ENCODE measurements at regions not wholly inside any gene's neighbourhood (a gene's known extent, or its start where the extent isn't known, plus 50 kb on each side); places are given as distances from the start of the nearest gene placed in this dataset.

DNA sequence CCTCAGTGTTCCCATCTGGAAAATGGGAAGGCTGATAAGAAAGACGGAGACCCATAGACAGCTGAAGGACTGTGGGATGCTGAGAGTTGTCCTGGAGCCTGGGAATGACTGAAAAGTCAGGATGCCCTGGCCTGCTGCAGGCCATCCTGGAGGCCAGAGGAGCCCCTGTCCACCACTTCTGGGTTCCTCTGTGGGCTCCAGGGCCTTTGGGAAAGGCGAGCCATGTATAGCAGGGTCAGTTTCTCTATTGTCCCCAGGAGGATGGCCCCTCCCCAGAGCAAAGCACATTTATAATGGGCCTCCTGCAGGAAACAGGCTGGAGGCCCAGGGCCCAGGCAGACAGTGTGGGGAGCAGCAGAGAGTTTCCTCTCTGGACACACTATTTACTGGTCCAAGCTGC is 471.4 kb upstream of the MGMT start:
- Mint-ChIP-seq H3K36me3 (no peaks in the 10 kb centered on the region), H3K4me1 (no peaks in the 10 kb centered on the region), H3K9me3 (ENCODE audit: low read depth) (no peaks in the 10 kb centered on the region), H3K27ac (no peak overlapping the region), H3K4me3 (no peak overlapping the region), H3K27me3 (no peaks in the 10 kb centered on the region)
- no peak for ATAC-seq
- CTCF ChIA-PET, result no interaction called here
- DNase-seq, result no peak

DNA sequence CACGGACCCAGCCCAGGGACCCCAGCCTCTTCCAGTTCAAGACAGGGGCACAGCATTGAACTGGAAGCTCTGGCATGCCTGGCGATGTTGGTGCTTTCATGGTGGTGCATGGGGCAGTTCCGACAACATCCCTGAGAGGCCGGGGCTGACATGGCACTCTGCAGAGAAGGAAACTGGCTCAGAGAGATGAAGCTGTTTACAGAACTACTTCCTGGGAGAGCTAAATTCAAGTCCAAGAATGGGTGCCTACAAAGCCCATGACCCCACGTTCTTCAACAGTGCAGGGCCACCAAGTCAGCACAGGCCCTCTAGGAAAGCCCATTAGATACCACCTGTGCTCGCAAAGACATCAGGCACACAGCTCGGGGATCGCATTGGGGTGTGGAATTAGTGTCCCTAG is 470.9 kb upstream of the MGMT start:
- H3K9me3 Mint-ChIP-seq (ENCODE audit: low read depth), result no peaks in the 10 kb centered on the region
- H3K27me3 Mint-ChIP-seq, result no peaks in the 10 kb centered on the region
- CTCF ChIA-PET, result no interaction called here
- H3K36me3 Mint-ChIP-seq, result no peaks in the 10 kb centered on the region
- no peak overlapping the region for H3K27ac Mint-ChIP-seq
- ATAC-seq (no peak), DNase-seq (no peak)
- no peak overlapping the region for H3K4me3 Mint-ChIP-seq
- no peaks in the 10 kb centered on the region for H3K4me1 Mint-ChIP-seq

DNA sequence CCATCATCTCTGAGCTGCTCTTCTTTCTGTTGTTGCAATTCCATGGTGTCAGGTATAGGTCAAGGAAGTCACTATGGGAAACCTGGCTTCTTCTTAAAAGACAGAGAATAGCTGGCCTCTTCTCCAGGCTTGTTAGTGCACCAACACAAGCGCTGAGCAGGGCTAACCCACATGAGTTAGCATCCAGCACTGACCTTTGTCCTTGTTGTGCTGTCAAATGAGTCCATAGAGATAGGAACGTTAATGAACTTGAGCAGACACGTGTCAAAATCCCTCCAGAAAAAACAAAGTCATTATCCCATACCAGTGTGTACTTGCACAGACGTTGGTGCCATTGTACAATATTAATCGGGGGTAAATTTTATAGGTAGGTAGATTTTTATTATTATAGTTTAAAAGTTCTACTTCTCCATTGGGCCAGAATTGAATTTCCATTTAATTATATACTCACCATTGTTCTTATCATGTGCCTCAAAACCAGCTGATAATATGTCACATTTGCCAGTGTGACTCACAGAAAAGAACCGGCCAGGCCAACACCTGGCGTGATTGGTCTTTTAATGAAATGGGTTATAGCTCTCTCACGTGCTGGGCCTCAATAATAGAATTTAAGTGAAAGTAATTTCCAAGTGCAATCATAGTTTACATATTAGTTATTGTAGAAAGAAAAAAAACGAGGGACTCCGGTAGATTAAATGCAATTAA is 468.8 kb upstream of the MGMT start:
- ATAC-seq (no peak), DNase-seq (no peak)
- no peaks in the 10 kb centered on the region for H3K9me3 Mint-ChIP-seq (ENCODE audit: low read depth)
- CTCF ChIA-PET, result no interaction called here
- no peaks in the 10 kb centered on the region for H3K36me3 Mint-ChIP-seq
- H3K4me3 Mint-ChIP-seq, result no peak overlapping the region
- H3K27me3 Mint-ChIP-seq, result no peaks in the 10 kb centered on the region
- no peaks in the 10 kb centered on the region for H3K4me1 Mint-ChIP-seq
- H3K27ac Mint-ChIP-seq, result no peak overlapping the region

DNA sequence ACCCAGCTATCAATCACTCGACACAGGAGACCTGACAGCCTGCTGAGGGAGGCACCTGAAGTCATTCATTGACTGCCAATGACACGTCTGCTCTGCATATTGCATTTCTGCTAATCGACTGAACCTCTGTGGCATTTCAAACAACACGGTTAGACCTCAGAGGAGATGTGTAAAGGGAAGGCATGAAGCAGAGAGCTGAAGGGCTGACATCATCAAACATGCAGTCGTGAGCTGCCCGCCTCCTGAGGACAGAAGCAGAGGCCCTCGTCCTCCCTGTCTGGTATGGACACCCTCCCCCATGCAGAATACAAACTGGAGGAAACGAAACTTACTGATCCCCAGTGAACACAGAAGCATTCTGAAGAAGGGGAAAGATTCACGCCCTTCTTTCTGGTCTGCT is 462.6 kb upstream of the MGMT start:
- CTCF ChIA-PET, result no interaction called here
- ATAC-seq, result no peak
- H3K36me3 Mint-ChIP-seq, result no peaks in the 10 kb centered on the region
- H3K4me1 Mint-ChIP-seq, result no peaks in the 10 kb centered on the region
- peaks cover 4% of the 10 kb centered on the region for H3K27me3 Mint-ChIP-seq
- H3K27ac Mint-ChIP-seq, result no peak overlapping the region
- H3K4me3 Mint-ChIP-seq, result no peak overlapping the region
- no peak for DNase-seq
- no peaks in the 10 kb centered on the region for H3K9me3 Mint-ChIP-seq (ENCODE audit: low read depth)

DNA sequence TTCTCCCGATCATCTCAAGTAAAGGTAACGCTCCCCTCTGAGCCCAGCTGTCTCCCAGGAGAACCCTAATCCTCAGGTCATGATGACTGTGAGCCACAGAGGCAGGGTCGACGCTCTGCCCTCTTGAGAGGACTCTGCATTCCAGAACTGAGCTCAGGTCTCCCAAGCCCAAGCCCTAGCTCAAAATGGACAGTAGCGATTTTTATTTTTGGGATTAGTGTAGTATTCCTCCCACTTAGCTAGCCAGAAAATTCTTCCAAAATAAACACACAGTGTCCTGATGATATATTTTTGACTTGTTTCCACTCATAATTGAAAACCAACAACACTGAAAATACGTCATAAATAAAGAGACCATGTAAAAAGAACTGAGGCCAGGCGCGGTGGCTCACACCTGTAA is 462.0 kb upstream of the MGMT start:
- Mint-ChIP-seq H3K4me1 (no peaks in the 10 kb centered on the region), H3K27ac (no peak overlapping the region), H3K9me3 (ENCODE audit: low read depth) (no peaks in the 10 kb centered on the region), H3K4me3 (no peak overlapping the region), H3K27me3 (peaks cover 4% of the 10 kb centered on the region), H3K36me3 (no peaks in the 10 kb centered on the region)
- CTCF ChIA-PET, result no interaction called here
- DNase-seq (no peak), ATAC-seq (no peak)

DNA sequence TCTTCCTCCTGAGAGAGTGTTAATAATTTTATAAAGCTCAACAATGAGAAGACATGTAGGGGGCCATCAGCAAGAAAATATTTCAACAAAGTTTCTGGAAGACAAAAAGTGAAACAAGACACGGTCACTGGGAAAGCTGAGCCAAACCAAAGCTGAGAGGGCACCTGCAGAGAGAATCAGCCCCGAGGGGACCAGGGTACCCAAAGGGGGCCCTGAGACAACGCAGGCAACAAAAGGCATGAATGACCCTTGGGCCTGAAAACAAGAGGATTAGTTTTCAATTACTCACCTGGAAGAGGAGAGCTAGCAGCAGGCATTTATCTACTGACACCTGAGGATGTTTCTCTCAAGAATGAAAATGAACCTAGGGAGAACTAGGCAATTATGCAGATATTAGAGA is 461.2 kb upstream of the MGMT start:
- Mint-ChIP-seq H3K27ac (no peak overlapping the region), H3K4me3 (no peak overlapping the region), H3K9me3 (ENCODE audit: low read depth) (no peaks in the 10 kb centered on the region), H3K4me1 (no peaks in the 10 kb centered on the region), H3K27me3 (peaks cover 4% of the 10 kb centered on the region), H3K36me3 (no peaks in the 10 kb centered on the region)
- ATAC-seq (no peak), DNase-seq (no peak)
- CTCF ChIA-PET, result no interaction called here

DNA sequence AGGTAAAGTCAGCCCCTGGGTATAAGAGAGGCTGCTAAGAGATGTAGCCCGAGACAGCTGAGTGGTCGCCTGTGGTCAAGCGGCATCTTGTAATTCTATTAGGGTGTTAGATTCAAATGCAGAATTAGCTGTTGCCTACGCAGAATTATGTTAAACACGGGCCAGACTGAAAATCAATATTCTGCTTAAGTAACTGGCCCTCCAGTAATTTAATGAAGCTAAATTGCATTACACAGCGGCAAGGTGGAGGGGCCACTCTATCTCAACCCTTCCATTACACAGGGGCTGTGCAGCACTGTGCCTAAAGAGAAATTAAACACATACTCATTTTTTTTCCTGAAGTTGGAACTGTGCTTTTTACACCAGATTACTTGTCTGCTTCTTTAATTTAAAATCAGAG is 448.5 kb upstream of the MGMT start:
- no peak for DNase-seq
- no peak overlapping the region for H3K27ac Mint-ChIP-seq
- CTCF ChIA-PET, result no interaction called here
- no peaks in the 10 kb centered on the region for H3K4me1 Mint-ChIP-seq
- no peaks in the 10 kb centered on the region for H3K36me3 Mint-ChIP-seq
- no peaks in the 10 kb centered on the region for H3K27me3 Mint-ChIP-seq
- ATAC-seq, result no peak
- no peaks in the 10 kb centered on the region for H3K9me3 Mint-ChIP-seq (ENCODE audit: low read depth)
- no peak overlapping the region for H3K4me3 Mint-ChIP-seq

DNA sequence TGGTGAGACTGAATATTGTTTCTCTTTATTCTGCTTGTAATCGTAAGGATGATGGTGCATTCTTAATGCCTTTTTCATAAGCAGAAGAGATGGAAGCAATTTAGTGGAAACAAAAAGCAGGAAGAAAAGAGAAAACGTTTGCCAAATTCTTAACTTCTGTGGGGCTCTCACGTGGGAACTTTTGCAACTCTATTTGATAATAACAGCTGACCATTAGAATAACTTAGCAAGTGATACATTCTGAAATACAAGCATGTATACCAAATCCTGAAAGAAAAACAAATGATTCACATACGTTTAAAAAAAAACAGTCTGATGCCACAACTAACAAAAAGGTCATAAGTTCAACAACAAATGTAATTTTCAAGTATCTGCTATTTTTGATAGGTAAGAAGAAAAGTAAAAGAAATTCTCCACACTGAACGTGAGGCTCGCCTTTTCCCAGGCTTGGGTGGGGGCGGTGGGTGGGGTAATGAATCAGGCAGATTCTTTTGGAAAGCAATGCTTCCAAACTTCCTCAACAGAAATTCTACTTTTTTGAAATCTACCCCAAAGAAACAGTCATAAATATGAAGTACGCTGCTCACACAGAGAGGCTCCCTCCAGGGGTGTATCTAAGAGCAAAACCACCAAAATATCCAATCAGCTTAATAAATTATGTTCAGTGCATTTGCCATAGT is 446.2 kb upstream of the MGMT start:
- H3K9me3 Mint-ChIP-seq (ENCODE audit: low read depth), result no peaks in the 10 kb centered on the region
- DNase-seq (no peak), ATAC-seq (no peak)
- H3K4me1 Mint-ChIP-seq, result no peaks in the 10 kb centered on the region
- H3K36me3 Mint-ChIP-seq, result no peaks in the 10 kb centered on the region
- no peaks in the 10 kb centered on the region for H3K27me3 Mint-ChIP-seq
- CTCF ChIA-PET, result interaction anchor here (1.7 kb wide), 1 partner anchor 11 kb away, joined by 5 read pairs; no protein-coding TSS in a partner anchor
- H3K27ac Mint-ChIP-seq, result no peak overlapping the region
- no peak overlapping the region for H3K4me3 Mint-ChIP-seq

DNA sequence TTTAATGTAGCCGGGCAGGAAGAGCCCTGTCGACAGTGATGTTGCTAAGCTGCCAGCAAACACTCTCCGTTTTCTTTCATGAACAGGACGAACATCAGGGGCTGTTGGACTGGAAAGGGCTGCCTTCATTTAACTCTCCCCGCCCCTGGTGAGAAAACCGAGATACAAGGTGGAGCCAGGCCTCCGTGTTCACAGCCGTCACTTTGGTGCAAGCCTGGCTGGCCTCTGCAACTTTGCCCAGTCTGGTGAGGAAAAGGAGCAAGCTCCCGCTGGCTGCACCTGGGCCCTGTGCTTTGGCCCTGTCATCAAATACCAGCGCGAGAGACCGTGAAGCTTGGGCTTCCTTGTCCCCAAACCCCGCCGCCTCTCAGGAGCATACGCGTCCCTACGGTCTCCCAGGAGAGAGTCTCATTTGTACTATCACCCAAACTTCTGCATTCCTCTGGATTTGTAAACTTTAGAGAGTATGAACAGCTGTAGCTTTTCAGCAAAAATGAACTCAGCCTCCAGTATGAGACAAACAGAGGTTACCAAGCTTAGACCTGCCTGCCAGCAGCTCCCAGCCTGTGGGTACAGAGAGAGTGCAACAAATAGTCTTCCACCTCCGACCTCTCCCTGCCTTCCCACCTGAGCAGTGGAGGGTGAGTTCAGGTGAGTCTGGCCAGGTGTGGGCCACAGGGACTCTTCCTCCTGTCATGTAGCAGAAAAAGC is 445.3 kb upstream of the MGMT start:
- Mint-ChIP-seq H3K4me3 (no peak overlapping the region), H3K9me3 (ENCODE audit: low read depth) (no peaks in the 10 kb centered on the region), H3K27ac (no peak overlapping the region), H3K27me3 (no peaks in the 10 kb centered on the region), H3K36me3 (no peaks in the 10 kb centered on the region), H3K4me1 (no peaks in the 10 kb centered on the region)
- ATAC-seq, result no peak
- CTCF ChIA-PET, result interaction anchor here (0.8 to 1.7 kb wide), 2 partner anchors 8 to 10 kb away, joined by 3 to 5 read pairs; no protein-coding TSS in a partner anchor
- no peak for DNase-seq

DNA sequence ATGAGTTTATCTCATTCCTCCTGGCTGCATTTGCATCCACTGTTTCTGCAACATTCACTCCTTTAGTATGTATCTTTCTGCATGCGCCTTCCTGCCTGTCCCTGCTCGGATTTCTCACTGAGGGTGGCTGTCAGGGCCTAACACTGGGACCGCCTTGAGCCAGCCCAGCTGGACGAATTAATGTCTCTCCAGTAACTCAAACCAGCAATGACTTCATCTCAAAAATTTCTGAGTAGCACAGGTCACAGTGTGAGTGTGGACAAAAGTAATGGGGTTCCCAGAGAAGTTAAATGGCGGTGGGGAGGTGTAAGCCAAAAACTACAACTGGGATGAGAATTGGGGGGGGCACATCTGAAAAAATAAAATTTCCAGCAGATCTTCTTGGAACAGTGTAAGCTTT is 444.0 kb upstream of the MGMT start:
- no peaks in the 10 kb centered on the region for H3K4me1 Mint-ChIP-seq
- CTCF ChIA-PET, result no interaction called here
- DNase-seq (no peak), ATAC-seq (no peak)
- H3K27ac Mint-ChIP-seq, result no peak overlapping the region
- no peak overlapping the region for H3K4me3 Mint-ChIP-seq
- no peaks in the 10 kb centered on the region for H3K36me3 Mint-ChIP-seq
- no peaks in the 10 kb centered on the region for H3K9me3 Mint-ChIP-seq (ENCODE audit: low read depth)
- peaks cover 2% of the 10 kb centered on the region for H3K27me3 Mint-ChIP-seq

DNA sequence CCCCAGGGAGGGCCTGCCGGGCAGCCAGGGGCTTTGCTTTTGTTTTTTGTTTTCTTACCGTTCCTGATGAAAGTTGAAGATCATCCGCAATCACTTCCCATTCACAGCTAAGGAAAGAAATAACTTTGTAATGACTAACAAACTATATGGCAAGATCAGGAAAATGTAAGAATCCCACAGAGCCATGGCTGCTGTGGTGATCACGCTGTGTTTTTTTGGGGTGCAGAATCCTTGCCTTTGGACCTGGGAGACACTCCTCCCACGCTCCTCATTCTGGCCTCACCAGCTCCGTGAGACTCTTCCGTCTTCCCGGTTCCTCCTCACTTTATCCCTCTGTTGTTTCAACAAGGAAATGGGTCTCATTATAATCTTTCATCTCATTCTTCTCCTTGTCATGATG is 443.0 kb upstream of the MGMT start:
- Mint-ChIP-seq H3K9me3 (ENCODE audit: low read depth) (no peaks in the 10 kb centered on the region), H3K4me1 (no peaks in the 10 kb centered on the region), H3K36me3 (no peaks in the 10 kb centered on the region), H3K27me3 (peaks cover 2% of the 10 kb centered on the region), H3K4me3 (no peak overlapping the region), H3K27ac (no peak overlapping the region)
- ATAC-seq, result no peak
- CTCF ChIA-PET, result no interaction called here
- DNase-seq, result no peak

DNA sequence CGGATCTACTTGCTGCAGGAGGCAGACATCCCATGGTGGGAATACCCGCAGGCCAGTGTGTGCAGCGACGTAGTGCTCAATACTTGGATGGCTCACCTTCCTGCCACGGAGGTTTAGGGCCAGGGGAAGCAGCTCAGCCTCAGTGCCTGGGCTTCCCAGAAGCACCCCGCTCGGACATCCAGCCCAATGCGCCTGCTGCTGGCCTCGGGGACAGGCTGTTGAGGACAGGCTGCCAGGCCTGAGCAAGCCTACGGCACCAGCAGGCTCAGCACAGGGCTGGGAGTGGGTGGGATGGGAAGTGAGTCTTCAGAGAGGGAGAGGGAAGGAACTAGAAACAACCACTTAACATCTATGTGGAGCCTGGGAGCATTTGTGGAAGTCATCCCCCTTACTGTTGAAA is 441.3 kb upstream of the MGMT start:
- no peak overlapping the region for H3K27ac Mint-ChIP-seq
- no peaks in the 10 kb centered on the region for H3K36me3 Mint-ChIP-seq
- ATAC-seq (no peak), DNase-seq (no peak)
- H3K9me3 Mint-ChIP-seq (ENCODE audit: low read depth), result no peaks in the 10 kb centered on the region
- CTCF ChIA-PET, result no interaction called here
- H3K4me1 Mint-ChIP-seq, result no peaks in the 10 kb centered on the region
- no peak overlapping the region for H3K4me3 Mint-ChIP-seq
- peaks cover 6% of the 10 kb centered on the region for H3K27me3 Mint-ChIP-seq

DNA sequence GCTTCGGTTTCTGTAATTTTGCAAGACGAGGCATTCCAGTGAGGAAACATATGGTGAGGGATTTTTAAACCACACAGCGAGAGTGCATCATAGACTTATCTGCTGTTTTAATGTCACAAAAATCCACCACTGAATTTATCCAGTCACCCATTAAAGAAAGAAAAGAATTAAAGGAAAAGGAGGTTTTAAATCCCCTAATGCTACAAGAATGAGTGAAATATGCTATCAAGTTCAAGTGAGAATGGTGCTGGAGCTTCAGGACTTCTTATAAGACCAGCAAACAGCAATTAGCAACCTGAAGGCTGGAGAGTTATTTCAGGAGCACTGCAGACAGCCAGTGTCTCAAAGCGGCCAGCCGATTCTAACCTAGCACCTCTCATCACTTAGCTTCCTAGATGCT is 439.1 kb upstream of the MGMT start:
- Mint-ChIP-seq H3K9me3 (ENCODE audit: low read depth) (no peaks in the 10 kb centered on the region), H3K4me1 (peaks cover 4% of the 10 kb centered on the region), H3K27ac (no peak overlapping the region), H3K27me3 (peaks cover 10% of the 10 kb centered on the region), H3K36me3 (no peaks in the 10 kb centered on the region), H3K4me3 (no peak overlapping the region)
- ATAC-seq (no peak), DNase-seq (no peak)
- CTCF ChIA-PET, result interaction anchor here (1.4 kb wide), 1 partner anchor 305 kb away, joined by 4 read pairs; no protein-coding TSS in a partner anchor

DNA sequence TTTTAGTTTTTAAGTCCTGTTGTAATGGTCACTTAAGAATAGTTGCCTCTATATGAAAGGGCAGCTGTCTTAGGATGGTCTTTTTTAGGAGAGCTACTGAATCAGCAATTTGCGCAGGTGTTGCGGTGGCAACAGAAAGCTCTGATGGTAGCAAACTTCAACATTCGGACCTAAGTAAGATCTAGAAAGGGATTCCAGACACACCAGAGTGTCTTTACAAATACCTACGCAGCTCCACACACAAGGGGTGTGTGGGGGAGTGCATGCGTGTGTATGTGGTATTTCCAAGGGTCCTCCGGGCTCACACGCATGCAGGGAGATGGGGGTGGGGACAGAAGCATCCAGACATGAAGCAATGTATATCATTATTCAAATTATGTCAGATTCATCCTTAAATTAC is 438.6 kb upstream of the MGMT start:
- Mint-ChIP-seq H3K4me3 (no peak overlapping the region), H3K9me3 (ENCODE audit: low read depth) (no peaks in the 10 kb centered on the region), H3K27me3 (peaks cover 11% of the 10 kb centered on the region), H3K36me3 (no peaks in the 10 kb centered on the region), H3K4me1 (peaks cover 4% of the 10 kb centered on the region), H3K27ac (no peak overlapping the region)
- DNase-seq (no peak), ATAC-seq (no peak)
- CTCF ChIA-PET, result interaction anchor here (1.4 kb wide), 1 partner anchor 304 kb away, joined by 4 read pairs; no protein-coding TSS in a partner anchor
